ENCODE measurements at regions not wholly inside any gene's neighbourhood (a gene's known extent, or its start where the extent isn't known, plus 50 kb on each side); places are given as distances from the start of the nearest gene placed in this dataset.
"Not testable (repeated sequence)": the region's sequence is repeated elsewhere in the genome, so short reads cannot be mapped to it uniquely, and the experiment has no call there.

GRCh38 chr4:7133818-7134650 lies 58.3 kb upstream of the SORCS2 start:
- TF ChIP-seq CTCF (IDR thresholded peaks at IDR 0.05); POLR2A (IDR thresholded peaks at IDR 0.05); POLR2AphosphoS5 (IDR thresholded peaks at IDR 0.05; ENCODE audit: insufficient read depth in 1 of 2, low read depth in 1 of 2): not testable (repeated sequence)

Data from vagina (tissue), 2 donors.